ENCODE measurements at regions not wholly inside any gene's neighbourhood (a gene's known extent, or its start where the extent isn't known, plus 50 kb on each side); places are given as distances from the start of the nearest gene placed in this dataset.

DNA sequence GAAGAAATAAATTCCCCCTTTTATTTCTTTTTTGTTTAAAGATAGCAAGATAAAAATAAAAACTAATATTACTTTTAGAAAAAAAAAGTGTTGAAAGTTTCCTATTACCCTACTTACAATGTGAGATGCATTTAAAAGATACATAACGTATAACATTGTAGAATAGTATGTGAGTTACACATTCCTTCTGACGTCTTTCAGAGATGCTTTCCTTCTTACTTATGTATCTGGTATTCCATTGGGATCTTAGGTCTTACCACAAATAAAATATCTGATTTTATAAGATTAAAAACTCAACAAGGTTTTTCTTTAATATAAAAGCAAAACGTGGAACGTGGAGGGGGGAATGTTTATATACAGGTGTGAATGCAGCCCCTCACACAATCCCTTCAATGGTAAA is 147.2 kb upstream of the ETS2 start:
- TF ChIP-seq FOXM1 (IDR thresholded peaks at IDR 0.05; ENCODE audit: low read depth, low read length) (no peak), SRF (IDR thresholded peaks at IDR 0.05; ENCODE audit: low read depth in 2 of 2, low read length in 2 of 2) (no peak)
